ENCODE measurements at regions not wholly inside any gene's neighbourhood (a gene's known extent, or its start where the extent isn't known, plus 50 kb on each side); places are given as distances from the start of the nearest gene placed in this dataset.
"Not testable (repeated sequence)": the region's sequence is repeated elsewhere in the genome, so short reads cannot be mapped to it uniquely, and the experiment has no call there.

GRCh38 chr14:84262932-84263331 is 1267.0 kb upstream of the FLRT2 start:
- no peak for DNase-seq
- H3K4me1 Mint-ChIP-seq (ENCODE audit: low read depth) = no peaks in the 10 kb centered on the region
- H3K27me3 Mint-ChIP-seq (ENCODE audit: low read depth) = no peaks in the 10 kb centered on the region
- no peak overlapping the region for H3K4me3 Mint-ChIP-seq
- intact Hi-C loops (cut with micrococcal nuclease) = no loop called here
- peaks cover 11% of the 10 kb centered on the region for H3K9me3 Mint-ChIP-seq
- CTCF ChIA-PET = no interaction called here
- no peaks in the 10 kb centered on the region for H3K36me3 Mint-ChIP-seq (ENCODE audit: low read depth)
- no peak overlapping the region for H3K27ac Mint-ChIP-seq

- no peaks in the 10 kb centered on the region for H3K4me1 Mint-ChIP-seq (ENCODE audit: low read depth)
- intact Hi-C loops (cut with micrococcal nuclease) = no loop called here
- no peak for DNase-seq
- H3K27me3 Mint-ChIP-seq (ENCODE audit: low read depth) = no peaks in the 10 kb centered on the region
- H3K4me3 Mint-ChIP-seq = no peak overlapping the region
- H3K36me3 Mint-ChIP-seq (ENCODE audit: low read depth) = no peaks in the 10 kb centered on the region
- peaks cover 12% of the 10 kb centered on the region for H3K9me3 Mint-ChIP-seq
- CTCF ChIA-PET = no interaction called here
- no peak overlapping the region for H3K27ac Mint-ChIP-seq
Measured at GRCh38 chr14:84272290-84272721, 1257.6 kb upstream of the FLRT2 start.

GRCh38 chr14:84273181-84273580 is 1256.8 kb upstream of the FLRT2 start:
- Mint-ChIP-seq H3K4me3 (no peak overlapping the region), H3K4me1 (ENCODE audit: low read depth) (no peaks in the 10 kb centered on the region), H3K27ac (no peak overlapping the region), H3K36me3 (ENCODE audit: low read depth) (no peaks in the 10 kb centered on the region), H3K9me3 (peaks cover 11% of the 10 kb centered on the region), H3K27me3 (ENCODE audit: low read depth) (no peaks in the 10 kb centered on the region)
- intact Hi-C loops (cut with micrococcal nuclease) = no loop called here
- DNase-seq = no peak
- CTCF ChIA-PET = no interaction called here

GRCh38 chr14:84282618-84283017 is 1247.3 kb upstream of the FLRT2 start:
- no peak overlapping the region for H3K4me3 Mint-ChIP-seq
- CTCF ChIA-PET = no interaction called here
- no peaks in the 10 kb centered on the region for H3K4me1 Mint-ChIP-seq (ENCODE audit: low read depth)
- no peak overlapping the region for H3K27ac Mint-ChIP-seq
- H3K9me3 Mint-ChIP-seq = peaks cover 7% of the 10 kb centered on the region
- intact Hi-C loops (cut with micrococcal nuclease) = no loop called here
- DNase-seq = no peak
- no peaks in the 10 kb centered on the region for H3K27me3 Mint-ChIP-seq (ENCODE audit: low read depth)
- no peaks in the 10 kb centered on the region for H3K36me3 Mint-ChIP-seq (ENCODE audit: low read depth)

- H3K9me3 Mint-ChIP-seq = peaks cover 8% of the 10 kb centered on the region
- intact Hi-C loops (cut with micrococcal nuclease) = no loop called here
- H3K4me3 Mint-ChIP-seq = no peak overlapping the region
- no peaks in the 10 kb centered on the region for H3K4me1 Mint-ChIP-seq (ENCODE audit: low read depth)
- H3K27ac Mint-ChIP-seq = no peak overlapping the region
- DNase-seq = no peak
- CTCF ChIA-PET = no interaction called here
- no peaks in the 10 kb centered on the region for H3K27me3 Mint-ChIP-seq (ENCODE audit: low read depth)
- no peaks in the 10 kb centered on the region for H3K36me3 Mint-ChIP-seq (ENCODE audit: low read depth)
Measured at GRCh38 chr14:84288781-84289180, 1241.2 kb upstream of the FLRT2 start.

- Mint-ChIP-seq H3K9me3 (peaks cover 3% of the 10 kb centered on the region), H3K36me3 (ENCODE audit: low read depth) (no peaks in the 10 kb centered on the region), H3K27ac (no peak overlapping the region), H3K4me1 (ENCODE audit: low read depth) (no peaks in the 10 kb centered on the region), H3K27me3 (ENCODE audit: low read depth) (no peaks in the 10 kb centered on the region), H3K4me3 (no peak overlapping the region)
- CTCF ChIA-PET = no interaction called here
- DNase-seq = no peak
- intact Hi-C loops (cut with micrococcal nuclease) = no loop called here
Measured at GRCh38 chr14:84298663-84299195, 1231.2 kb upstream of the FLRT2 start.

GRCh38 chr14:84303140-84303539 is 1226.8 kb upstream of the FLRT2 start:
- Mint-ChIP-seq H3K27ac (no peak overlapping the region), H3K36me3 (ENCODE audit: low read depth) (no peaks in the 10 kb centered on the region), H3K9me3 (peaks cover 18% of the 10 kb centered on the region), H3K4me3 (no peak overlapping the region), H3K27me3 (ENCODE audit: low read depth) (no peaks in the 10 kb centered on the region), H3K4me1 (ENCODE audit: low read depth) (no peaks in the 10 kb centered on the region)
- DNase-seq = no peak
- intact Hi-C loops (cut with micrococcal nuclease) = no loop called here
- CTCF ChIA-PET = no interaction called here

GRCh38 chr14:84312551-84312950 is 1217.4 kb upstream of the FLRT2 start:
- H3K27ac Mint-ChIP-seq = no peak overlapping the region

GRCh38 chr14:84323450-84323849 is 1206.5 kb upstream of the FLRT2 start:
- no peaks in the 10 kb centered on the region for H3K4me1 Mint-ChIP-seq (ENCODE audit: low read depth)
- H3K27ac Mint-ChIP-seq = no peak overlapping the region
- no peaks in the 10 kb centered on the region for H3K36me3 Mint-ChIP-seq (ENCODE audit: low read depth)
- intact Hi-C loops (cut with micrococcal nuclease) = no loop called here
- no peaks in the 10 kb centered on the region for H3K27me3 Mint-ChIP-seq (ENCODE audit: low read depth)
- H3K4me3 Mint-ChIP-seq = no peak overlapping the region
- CTCF ChIA-PET = no interaction called here
- DNase-seq = no peak
- H3K9me3 Mint-ChIP-seq = peaks cover 14% of the 10 kb centered on the region

More at GRCh38 chr14:84312551-84312950, 1217.4 kb upstream of the FLRT2 start:
- Mint-ChIP-seq H3K27me3 (ENCODE audit: low read depth) (no peaks in the 10 kb centered on the region), H3K36me3 (ENCODE audit: low read depth) (no peaks in the 10 kb centered on the region), H3K4me3 (no peak overlapping the region), H3K4me1 (ENCODE audit: low read depth) (no peaks in the 10 kb centered on the region), H3K9me3 (peaks cover 14% of the 10 kb centered on the region)
- CTCF ChIA-PET = no interaction called here
- no peak for DNase-seq
- intact Hi-C loops (cut with micrococcal nuclease) = no loop called here

GRCh38 chr14:84323978-84324377 is 1206.0 kb upstream of the FLRT2 start:
- Mint-ChIP-seq H3K9me3 (peaks cover 13% of the 10 kb centered on the region), H3K36me3 (ENCODE audit: low read depth) (no peaks in the 10 kb centered on the region), H3K27me3 (ENCODE audit: low read depth) (no peaks in the 10 kb centered on the region), H3K4me3 (no peak overlapping the region), H3K27ac (no peak overlapping the region), H3K4me1 (ENCODE audit: low read depth) (no peaks in the 10 kb centered on the region)
- no peak for DNase-seq
- intact Hi-C loops (cut with micrococcal nuclease) = no loop called here
- CTCF ChIA-PET = interaction anchor here (1.3 kb wide), 1 partner anchor 177 kb away, joined by 3 read pairs; no protein-coding TSS in a partner anchor

- CTCF ChIA-PET = no interaction called here
- no peaks in the 10 kb centered on the region for H3K27me3 Mint-ChIP-seq (ENCODE audit: low read depth)
Measured at GRCh38 chr14:84336433-84336832, 1193.5 kb upstream of the FLRT2 start.

GRCh38 chr14:84340938-84341337 is 1189.0 kb upstream of the FLRT2 start:
- intact Hi-C loops (cut with micrococcal nuclease) = no loop called here
- Mint-ChIP-seq H3K27me3 (ENCODE audit: low read depth) (no peaks in the 10 kb centered on the region), H3K4me1 (ENCODE audit: low read depth) (no peaks in the 10 kb centered on the region), H3K36me3 (ENCODE audit: low read depth) (no peaks in the 10 kb centered on the region), H3K9me3 (peaks cover 5% of the 10 kb centered on the region), H3K27ac (no peak overlapping the region), H3K4me3 (no peak overlapping the region)
- no peak for DNase-seq
- CTCF ChIA-PET = no interaction called here

More at GRCh38 chr14:84336433-84336832, 1193.5 kb upstream of the FLRT2 start:
- no peak for DNase-seq
- no peaks in the 10 kb centered on the region for H3K36me3 Mint-ChIP-seq (ENCODE audit: low read depth)
- intact Hi-C loops (cut with micrococcal nuclease) = no loop called here
- no peaks in the 10 kb centered on the region for H3K4me1 Mint-ChIP-seq (ENCODE audit: low read depth)
- peaks cover 16% of the 10 kb centered on the region for H3K9me3 Mint-ChIP-seq
- no peak overlapping the region for H3K4me3 Mint-ChIP-seq
- no peak overlapping the region for H3K27ac Mint-ChIP-seq

GRCh38 chr14:84341867-84342266 is 1188.1 kb upstream of the FLRT2 start:
- CTCF ChIA-PET; H3K27ac Mint-ChIP-seq; H3K4me3 Mint-ChIP-seq; H3K36me3 Mint-ChIP-seq (ENCODE audit: low read depth); H3K4me1 Mint-ChIP-seq (ENCODE audit: low read depth); intact Hi-C loops (cut with micrococcal nuclease); H3K27me3 Mint-ChIP-seq (ENCODE audit: low read depth); DNase-seq; H3K9me3 Mint-ChIP-seq: not testable (repeated sequence)

GRCh38 chr14:84343656-84344055 is 1186.3 kb upstream of the FLRT2 start:
- CTCF ChIA-PET = no interaction called here
- Mint-ChIP-seq H3K4me3 (no peak overlapping the region), H3K27me3 (ENCODE audit: low read depth) (no peaks in the 10 kb centered on the region)

More at GRCh38 chr14:84343656-84344055, 1186.3 kb upstream of the FLRT2 start:
- Mint-ChIP-seq H3K36me3 (ENCODE audit: low read depth) (no peaks in the 10 kb centered on the region), H3K4me1 (ENCODE audit: low read depth) (no peaks in the 10 kb centered on the region), H3K27ac (no peak overlapping the region), H3K9me3 (peaks cover 5% of the 10 kb centered on the region)
- intact Hi-C loops (cut with micrococcal nuclease) = no loop called here
- DNase-seq = no peak

All from activated naive CD4-positive, alpha-beta T cell treated with anti-CD3 and anti-CD28 coated beads for 36 hours (primary cell).